Fibroblast of the aortic adventitia (primary cell): ENCODE measurements at regions not wholly inside any gene's neighbourhood (a gene's known extent, or its start where the extent isn't known, plus 50 kb on each side); places are given as distances from the start of the nearest gene placed in this dataset.

Experiments used
- DNase-seq: peaks from one replicate; pipeline ENCODE4 v3.0.0-alpha.2; 2010; ENCODE audit warnings: low read depth
- H3K4me3 ChIP-seq: 2 replicates; pipeline ENCODE4 v1.5.1; 2011; ENCODE audit warnings: low read depth, mild to moderate bottlenecking, control low read depth, low read length, moderate library complexity
- TF ChIP-seq, protein P1 (sequence below): IDR thresholded peaks from 2 replicates; pipeline ENCODE4 v1.5.1; 2011; ENCODE audit warnings: mild to moderate bottlenecking, low read length, control low read depth, inconsistent platforms; ENCODE audit not compliant: insufficient read depth

DNA sequence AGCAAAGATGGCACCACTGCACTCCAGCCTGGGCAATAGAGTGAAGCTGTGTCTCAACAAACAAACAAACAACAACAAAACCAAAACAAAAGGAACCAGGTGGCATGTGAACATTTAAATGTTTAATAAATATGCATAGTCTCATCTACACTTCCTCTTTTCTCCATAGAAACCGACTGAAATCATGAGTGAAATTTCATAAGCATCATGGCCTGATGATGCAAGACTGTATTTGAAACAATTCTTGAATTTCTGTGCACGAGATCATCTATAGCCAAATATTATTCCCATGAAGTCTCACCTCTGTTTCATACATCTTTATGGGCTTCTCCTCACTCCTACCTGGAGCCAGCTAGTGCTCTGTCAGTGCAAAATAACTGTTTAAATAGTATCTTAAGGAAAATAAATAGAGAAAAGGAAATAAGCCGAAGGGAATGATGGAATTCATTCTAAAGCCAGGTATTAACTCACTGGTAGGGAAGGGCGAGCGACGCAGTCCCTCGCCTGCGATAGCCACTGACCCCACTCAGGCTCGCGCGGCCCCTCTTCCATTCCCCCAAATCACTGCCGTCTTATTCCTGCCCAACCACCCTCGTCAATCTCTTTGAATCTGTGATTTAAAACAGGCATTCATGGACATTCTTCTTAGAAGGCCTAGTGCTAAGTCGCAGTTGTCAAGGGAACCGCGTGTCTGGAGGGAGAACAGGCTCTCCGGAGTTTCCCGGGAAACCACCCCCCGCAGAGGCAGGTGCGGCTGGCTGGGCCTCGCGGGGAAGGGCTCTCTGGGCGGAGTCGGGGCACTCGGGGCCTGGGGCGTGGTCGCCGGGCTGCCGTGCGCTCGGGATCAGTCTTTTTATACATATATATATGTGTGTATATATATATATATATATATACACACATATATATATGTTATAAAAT is 52.4 kb upstream of the TRIM2 start:
- H3K4me3 ChIP-seq = no peak overlapping the region
- DNase-seq = peak; percentile 43
- TF ChIP-seq, protein P1, sequence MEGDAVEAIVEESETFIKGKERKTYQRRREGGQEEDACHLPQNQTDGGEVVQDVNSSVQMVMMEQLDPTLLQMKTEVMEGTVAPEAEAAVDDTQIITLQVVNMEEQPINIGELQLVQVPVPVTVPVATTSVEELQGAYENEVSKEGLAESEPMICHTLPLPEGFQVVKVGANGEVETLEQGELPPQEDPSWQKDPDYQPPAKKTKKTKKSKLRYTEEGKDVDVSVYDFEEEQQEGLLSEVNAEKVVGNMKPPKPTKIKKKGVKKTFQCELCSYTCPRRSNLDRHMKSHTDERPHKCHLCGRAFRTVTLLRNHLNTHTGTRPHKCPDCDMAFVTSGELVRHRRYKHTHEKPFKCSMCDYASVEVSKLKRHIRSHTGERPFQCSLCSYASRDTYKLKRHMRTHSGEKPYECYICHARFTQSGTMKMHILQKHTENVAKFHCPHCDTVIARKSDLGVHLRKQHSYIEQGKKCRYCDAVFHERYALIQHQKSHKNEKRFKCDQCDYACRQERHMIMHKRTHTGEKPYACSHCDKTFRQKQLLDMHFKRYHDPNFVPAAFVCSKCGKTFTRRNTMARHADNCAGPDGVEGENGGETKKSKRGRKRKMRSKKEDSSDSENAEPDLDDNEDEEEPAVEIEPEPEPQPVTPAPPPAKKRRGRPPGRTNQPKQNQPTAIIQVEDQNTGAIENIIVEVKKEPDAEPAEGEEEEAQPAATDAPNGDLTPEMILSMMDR = no peak

DNA sequence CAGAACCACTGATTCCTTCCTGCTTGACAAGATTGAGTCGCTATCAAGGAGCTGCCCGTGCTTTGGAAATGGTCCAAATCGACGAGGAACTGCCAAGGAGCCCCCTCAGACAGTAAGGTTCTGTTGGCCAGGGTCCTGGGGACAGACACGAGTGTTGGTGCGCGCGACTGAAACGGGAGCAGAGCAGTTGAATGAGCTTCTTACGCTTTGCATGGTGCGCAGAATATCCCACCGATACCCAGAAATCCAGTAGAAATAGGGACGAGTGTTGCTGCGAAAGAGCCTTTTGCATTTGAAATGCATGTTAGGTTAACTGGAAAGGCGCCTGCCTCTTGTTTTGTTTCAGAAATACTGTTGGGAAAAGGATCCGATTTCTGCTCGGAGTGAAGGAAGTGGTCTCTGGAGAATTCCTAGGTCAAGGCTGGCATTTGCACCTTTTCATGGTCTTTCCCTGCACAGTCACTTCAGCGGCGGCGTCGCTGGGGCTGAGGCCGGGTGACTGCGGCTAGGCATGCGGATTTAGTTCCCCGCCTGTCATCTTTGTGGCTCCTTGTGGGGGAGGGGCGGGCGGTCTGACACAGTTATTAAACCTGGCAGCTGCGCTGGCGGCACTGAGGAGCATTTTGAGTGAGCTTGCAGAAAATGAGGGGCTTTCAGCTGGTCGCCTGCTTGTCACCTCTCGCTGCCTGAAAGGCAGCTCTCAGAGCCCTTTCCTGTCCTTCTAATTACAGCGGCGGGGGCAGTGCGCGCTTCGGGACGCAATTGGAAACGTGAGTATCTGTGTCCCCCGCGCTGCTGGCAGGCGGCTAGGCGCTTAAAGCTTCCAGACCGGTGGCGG is 51.5 kb upstream of the TRIM2 start:
- H3K4me3 ChIP-seq = peak overlapping the region; percentile 63
- peak; percentile 46 for DNase-seq
- TF ChIP-seq, protein P1 = no peak

DNA sequence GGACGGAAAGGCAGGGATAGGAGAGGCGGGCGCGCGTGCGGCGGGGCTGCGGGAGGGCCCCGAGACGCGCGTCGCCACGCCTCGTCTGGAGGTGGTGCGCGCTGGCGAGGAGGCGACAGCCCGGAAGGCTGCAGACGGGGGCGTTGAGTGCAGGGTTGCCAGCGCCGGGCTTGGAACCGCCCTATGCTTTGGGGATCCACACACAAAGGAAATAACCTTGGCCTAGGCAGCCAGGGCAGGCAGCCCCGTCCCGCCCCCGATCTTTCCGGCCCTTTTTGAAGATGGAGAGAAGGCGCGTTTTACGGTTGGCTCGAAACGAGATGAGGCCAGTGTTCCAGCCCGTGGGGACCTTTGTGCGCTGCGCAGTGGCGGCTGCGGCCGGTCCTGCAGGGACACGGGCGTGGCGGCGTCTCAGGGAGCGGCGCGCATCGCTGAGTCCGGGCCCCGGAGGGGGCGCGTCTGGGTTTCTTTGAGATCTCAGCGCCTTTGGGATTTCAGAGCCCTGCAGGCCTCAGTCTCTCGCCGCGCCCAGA is 50.8 kb upstream of the TRIM2 start:
- H3K4me3 ChIP-seq = peak overlapping the region; percentile 63
- TF ChIP-seq, protein P1 = no peak
- DNase-seq = peak; percentile 28

DNA sequence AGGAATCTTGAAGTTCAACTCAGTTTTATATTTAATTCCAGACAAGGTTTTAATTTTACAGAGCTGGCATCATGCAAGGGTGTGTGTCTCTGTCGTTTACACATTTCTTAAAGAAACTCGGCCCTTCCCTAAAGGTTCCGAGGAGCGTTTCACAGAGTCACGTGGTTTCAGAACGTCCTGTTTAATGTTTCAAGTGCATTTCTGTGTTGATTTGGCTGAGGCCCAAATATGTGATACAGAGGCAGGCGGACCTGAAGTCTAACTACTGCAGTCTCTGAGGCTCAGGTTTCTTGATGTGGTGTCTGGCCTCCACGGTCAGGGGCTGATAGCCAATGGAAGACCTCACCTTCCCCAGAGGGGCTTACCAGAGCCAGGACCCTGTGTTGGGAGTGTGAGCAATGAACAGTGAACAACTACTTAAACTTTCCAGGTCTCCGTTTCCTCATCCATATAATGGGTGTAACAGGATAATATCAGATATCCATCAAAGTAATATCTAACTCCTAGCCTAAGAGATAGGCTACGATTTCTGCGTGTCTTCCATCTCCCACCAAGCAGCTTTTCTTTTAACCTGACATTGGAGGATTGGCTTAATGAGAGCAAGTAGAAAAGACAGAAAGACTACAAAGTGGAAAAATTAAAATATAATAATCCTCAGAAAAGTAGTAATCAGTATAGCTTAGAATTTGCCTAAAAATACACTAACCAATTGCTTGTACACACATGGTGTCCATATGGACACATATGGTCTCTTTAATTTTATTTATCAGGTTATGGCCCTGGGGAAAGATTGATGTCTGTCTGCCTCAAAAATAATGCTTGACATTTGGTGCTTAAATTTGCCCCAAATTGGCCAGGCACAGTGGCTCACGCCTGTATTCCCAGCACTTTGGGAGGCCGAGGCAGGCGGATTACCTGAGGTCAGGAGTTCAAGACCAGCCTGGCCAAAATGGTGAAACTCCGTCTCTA is 50.0 kb upstream of the TRIM2 start:
- TF ChIP-seq, protein P1 = no peak
- peak overlapping the region; percentile 63 for H3K4me3 ChIP-seq
- peak; percentile 66 for DNase-seq
